Ishikawa (cell line): ENCODE measurements at regions not wholly inside any gene's neighbourhood (a gene's known extent, or its start where the extent isn't known, plus 50 kb on each side); places are given as distances from the start of the nearest gene placed in this dataset.

Experiments
- CEBPB ChIP-seq: IDR thresholded peaks from 2 replicates; pipeline ENCODE4 v1.6.1; 2012
- CREB1 ChIP-seq: IDR thresholded peaks from 2 replicates; pipeline ENCODE4 v1.6.1; 2012; ENCODE audit warnings: low read depth
- EP300 ChIP-seq: IDR thresholded peaks from 2 replicates; pipeline ENCODE4 v1.6.1; 2012; ENCODE audit warnings: borderline replicate concordance
- NFIC ChIP-seq: IDR thresholded peaks from 2 replicates; pipeline ENCODE4 v1.6.1; 2012
- RAD21 ChIP-seq: IDR thresholded peaks from 2 replicates; pipeline ENCODE4 v1.6.1; 2012; ENCODE audit warnings: low read depth
- REST ChIP-seq: IDR thresholded peaks from 2 replicates; pipeline ENCODE4 v1.6.1; 2012; ENCODE audit warnings: low read depth, mild to moderate bottlenecking
- TAF1 ChIP-seq: IDR thresholded peaks from 2 replicates; pipeline ENCODE4 v1.6.1; 2012; ENCODE audit warnings: low read depth, mild to moderate bottlenecking
- TCF12 ChIP-seq: IDR thresholded peaks from 2 replicates; pipeline ENCODE4 v1.6.1; 2012; ENCODE audit warnings: low read depth
- USF1 ChIP-seq: IDR thresholded peaks from 2 replicates; pipeline ENCODE4 v1.6.1; 2012
- YY1 ChIP-seq: IDR thresholded peaks from 2 replicates; pipeline ENCODE4 v1.6.1; 2012; ENCODE audit warnings: low read depth
- TF ChIP-seq, protein P1 (sequence below): IDR thresholded peaks from 2 replicates; pipeline ENCODE4 v1.6.1; 2012

GRCh38 chr6:1200409-1201101 is 111.3 kb upstream of the FOXQ1 start:
- TF ChIP-seq TCF12 = no peak
- TF ChIP-seq, protein P1, sequence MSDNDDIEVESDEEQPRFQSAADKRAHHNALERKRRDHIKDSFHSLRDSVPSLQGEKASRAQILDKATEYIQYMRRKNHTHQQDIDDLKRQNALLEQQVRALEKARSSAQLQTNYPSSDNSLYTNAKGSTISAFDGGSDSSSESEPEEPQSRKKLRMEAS = no peak
- no peak for TF ChIP-seq CREB1
- no peak for TF ChIP-seq REST
- no peak for TF ChIP-seq YY1
- TF ChIP-seq EP300 = no peak
- no peak for TF ChIP-seq TAF1
- no peak for TF ChIP-seq USF1
- TF ChIP-seq NFIC = no peak
- TF ChIP-seq RAD21 = no peak
- no peak for TF ChIP-seq CEBPB
